NCI-H460 (cell line): ENCODE measurements at regions not wholly inside any gene's neighbourhood (a gene's known extent, or its start where the extent isn't known, plus 50 kb on each side); places are given as distances from the start of the nearest gene placed in this dataset.

Source experiments
- DNase-seq: peaks from one replicate; pipeline ENCODE4 v3.0.0-alpha.2; 2016; ENCODE audit warnings: low read depth; ENCODE audit errors: extremely low read depth
- small RNA-seq, 2 experiments: library from RNA; depleted of rRNA; stranded (forward); fragments of <200 nt; gene quantifications; one replicate each; pipeline ENCODE3, GENCODE V24; 2014

GRCh38 chr14:99081156-99081765 lies 190.7 kb downstream of the BCL11B start:
- DNase-seq = no peak

- no peak for DNase-seq
Measured at GRCh38 chr14:99081880-99082279, 190.1 kb downstream of the BCL11B start.

- DNase-seq = no peak
Measured at GRCh38 chr14:99093532-99094517, 178.2 kb downstream of the BCL11B start.

GRCh38 chr14:99094901-99095300 lies 177.1 kb downstream of the BCL11B start:
- no peak for DNase-seq

- DNase-seq = no peak
Measured at GRCh38 chr14:99095369-99095768, 176.6 kb downstream of the BCL11B start.

GRCh38 chr14:99098199-99098598 lies 173.8 kb downstream of the BCL11B start:
- no peak for DNase-seq

- no peak for DNase-seq
Measured at GRCh38 chr14:99099051-99099787, 172.8 kb downstream of the BCL11B start.

GRCh38 chr14:99100497-99101270 lies 171.3 kb downstream of the BCL11B start:
- no peak for DNase-seq

GRCh38 chr14:99101855-99102461 lies 170.0 kb downstream of the BCL11B start:
- DNase-seq = no peak

- DNase-seq = no peak
Measured at GRCh38 chr14:99116741-99117295, 155.2 kb downstream of the BCL11B start.

GRCh38 chr14:99117671-99118045 lies 154.3 kb downstream of the BCL11B start:
- no peak for DNase-seq

- DNase-seq = no peak
Measured at GRCh38 chr14:99118046-99118721, 153.8 kb downstream of the BCL11B start.

- DNase-seq = no peak
Measured at GRCh38 chr14:99118946-99119345, 153.1 kb downstream of the BCL11B start.

Small RNAs in the stretch of these regions (small RNA-seq; reads per million reads assigned to genes)
- gene AL162151.2 (0 reads per million in 2 experiments), gene RN7SL714P (0 to 0.12 reads per million in 2 experiments)
